Thymus (tissue), 11 donors: ENCODE measurements at regions not wholly inside any gene's neighbourhood (a gene's known extent, or its start where the extent isn't known, plus 50 kb on each side); places are given as distances from the start of the nearest gene placed in this dataset.
"Not testable (repeated sequence)": the region's sequence is repeated elsewhere in the genome, so short reads cannot be mapped to it uniquely, and the experiment has no call there.

ENCODE experiments used
- DNase-seq, 9 donors: peaks; one replicate each; pipeline ENCODE4 v3.0.0-alpha.2; 2013; ENCODE audit warnings: low spot score in 9 of 9, low read depth in 6 of 9, missing footprints in 1 of 9
- H3K27ac ChIP-seq, 2 donors: one replicate each; pipeline ENCODE4 v1.5.1; 2013; ENCODE audit warnings: control low read depth in 1 of 2, low read depth in 1 of 2, low read length in 1 of 2, mild to moderate bottlenecking in 1 of 2, moderate library complexity in 1 of 2
- H3K27me3 ChIP-seq, 2 donors: one replicate each; pipeline ENCODE4 v1.5.1; 2013; ENCODE audit warnings: low read length in 1 of 2; ENCODE audit not compliant: control insufficient read depth in 2 of 2, insufficient read depth in 1 of 2
- H3K36me3 ChIP-seq, 2 donors: one replicate each; pipeline ENCODE4 v1.5.1; 2013; ENCODE audit warnings: low read length in 1 of 2, mild to moderate bottlenecking in 1 of 2, moderate library complexity in 1 of 2; ENCODE audit not compliant: control insufficient read depth in 2 of 2, insufficient read depth in 2 of 2
- H3K4me1 ChIP-seq, 2 donors: one replicate each; pipeline ENCODE4 v1.5.1; 2013; ENCODE audit warnings: low read length in 2 of 2; ENCODE audit not compliant: control insufficient read depth in 2 of 2, insufficient read depth in 2 of 2
- H3K4me3 ChIP-seq, 2 donors: one replicate each; pipeline ENCODE4 v1.5.1; 2013; ENCODE audit warnings: low read length in 2 of 2, control low read depth in 1 of 2, mild to moderate bottlenecking in 1 of 2
- H3K9me3 ChIP-seq, 2 donors: one replicate each; pipeline ENCODE4 v1.5.1; 2013; ENCODE audit warnings: low read length in 1 of 2, mild to moderate bottlenecking in 1 of 2; ENCODE audit not compliant: control insufficient read depth in 2 of 2, insufficient read depth in 1 of 2
- WGBS: extraction: QIAGEN DNeasy Blood & Tissue Kit; methylation state at CpG from one replicate; pipeline ENCODE4 v1.1.7; 2013; 5-methylcytosine and 5-hydroxymethylcytosine counted together
- donor health status: healthy.

GRCh38 chr5:136584474-136584873 lies 219.1 kb upstream of the TRPC7 start:
- WGBS: 97% methylated on average over 4 of the region's 4 CpGs
- no peaks in the 10 kb centered on the region for H3K27me3 ChIP-seq
- H3K36me3 ChIP-seq: no peaks in the 10 kb centered on the region
- H3K4me1 ChIP-seq: no peaks in the 10 kb centered on the region
- H3K27ac ChIP-seq: no peak overlapping the region
- H3K9me3 ChIP-seq: no peaks in the 10 kb centered on the region
- H3K4me3 ChIP-seq: no peak overlapping the region
- DNase-seq: no peak

GRCh38 chr5:136579238-136579637 lies 213.9 kb upstream of the TRPC7 start:
- H3K27ac ChIP-seq: no peak overlapping the region
- H3K36me3 ChIP-seq: no peaks in the 10 kb centered on the region
- H3K27me3 ChIP-seq: no peaks in the 10 kb centered on the region
- no peaks in the 10 kb centered on the region for H3K9me3 ChIP-seq
- no peak overlapping the region for H3K4me3 ChIP-seq
- no peak for DNase-seq
- H3K4me1 ChIP-seq: no peaks in the 10 kb centered on the region
- 69% methylated on average over 3 of the region's 3 CpGs for WGBS

GRCh38 chr5:136569875-136570274 lies 204.5 kb upstream of the TRPC7 start:
- H3K36me3 ChIP-seq, H3K9me3 ChIP-seq, H3K4me3 ChIP-seq, DNase-seq, H3K27me3 ChIP-seq, H3K27ac ChIP-seq, H3K4me1 ChIP-seq: not testable (repeated sequence)

- not testable (repeated sequence) for H3K27ac ChIP-seq, H3K9me3 ChIP-seq, H3K27me3 ChIP-seq, DNase-seq, H3K36me3 ChIP-seq, H3K4me1 ChIP-seq, H3K4me3 ChIP-seq
- WGBS: 68% methylated on average over 3 of the region's 3 CpGs
Observed at GRCh38 chr5:136565457-136565856, 200.1 kb upstream of the TRPC7 start.

- H3K4me3 ChIP-seq, H3K4me1 ChIP-seq, H3K27ac ChIP-seq, DNase-seq, H3K9me3 ChIP-seq, H3K27me3 ChIP-seq, H3K36me3 ChIP-seq: not testable (repeated sequence)
- WGBS: 81% methylated on average over 1 of the region's 1 CpG
Observed at GRCh38 chr5:136565050-136565449, 199.7 kb upstream of the TRPC7 start.

GRCh38 chr5:136564431-136564830 lies 199.1 kb upstream of the TRPC7 start:
- WGBS: 95% methylated on average over 5 of the region's 5 CpGs
- not testable (repeated sequence) for H3K4me3 ChIP-seq, H3K4me1 ChIP-seq, H3K27ac ChIP-seq, DNase-seq, H3K36me3 ChIP-seq, H3K9me3 ChIP-seq, H3K27me3 ChIP-seq

- Histone ChIP-seq H3K27me3 (no peaks in the 10 kb centered on the region), H3K27ac (no peak overlapping the region), H3K4me3 (no peak overlapping the region), H3K9me3 (no peaks in the 10 kb centered on the region), H3K36me3 (no peaks in the 10 kb centered on the region), H3K4me1 (no peaks in the 10 kb centered on the region)
- WGBS: 77% methylated on average over 6 of the region's 6 CpGs
- no peak for DNase-seq
Observed at GRCh38 chr5:136563489-136563888, 198.1 kb upstream of the TRPC7 start.

- H3K4me1 ChIP-seq: no peaks in the 10 kb centered on the region
- 87% methylated on average over 1 of the region's 1 CpG for WGBS
- peaks cover 0 to 9% of the 10 kb centered on the region in 2 donors for H3K9me3 ChIP-seq
- DNase-seq: no peak
- no peaks in the 10 kb centered on the region for H3K36me3 ChIP-seq
- H3K27ac ChIP-seq: no peak overlapping the region
- H3K4me3 ChIP-seq: no peak overlapping the region
- no peaks in the 10 kb centered on the region for H3K27me3 ChIP-seq
Observed at GRCh38 chr5:136560126-136560525, 194.8 kb upstream of the TRPC7 start.

- H3K4me1 ChIP-seq: no peaks in the 10 kb centered on the region
- DNase-seq: no peak
- H3K4me3 ChIP-seq: no peak overlapping the region
- no peaks in the 10 kb centered on the region for H3K36me3 ChIP-seq
- H3K27ac ChIP-seq: no peak overlapping the region
- H3K27me3 ChIP-seq: no peaks in the 10 kb centered on the region
- peaks cover 0 to 9% of the 10 kb centered on the region in 2 donors for H3K9me3 ChIP-seq
- WGBS: 86% methylated on average over 2 of the region's 2 CpGs
Observed at GRCh38 chr5:136559651-136560050, 194.3 kb upstream of the TRPC7 start.

- WGBS: 91% methylated on average over 2 of the region's 2 CpGs
- not testable (repeated sequence) for DNase-seq, H3K36me3 ChIP-seq, H3K27me3 ChIP-seq, H3K9me3 ChIP-seq, H3K27ac ChIP-seq, H3K4me1 ChIP-seq, H3K4me3 ChIP-seq
Observed at GRCh38 chr5:136547096-136547495, 181.8 kb upstream of the TRPC7 start.
